H7 (cell line): ENCODE measurements at regions not wholly inside any gene's neighbourhood (a gene's known extent, or its start where the extent isn't known, plus 50 kb on each side); places are given as distances from the start of the nearest gene placed in this dataset.
A peak's percentile ranks its signal among the peaks of the same experiment; 100 is the strongest.
"Not testable (repeated sequence)": the region's sequence is repeated elsewhere in the genome, so short reads cannot be mapped to it uniquely, and the experiment has no call there.

Experiments
- DNase-seq: peaks from one replicate; pipeline ENCODE4 v3.0.0; 2012
- H3K27me3 ChIP-seq: 2 replicates; pipeline ENCODE4 v1.6.0; 2011; ENCODE audit warnings: mild to moderate bottlenecking, low read length; ENCODE audit not compliant: control insufficient read depth, insufficient read depth
- H3K36me3 ChIP-seq: replicated peaks from 2 replicates; pipeline ENCODE4 v1.5.1; 2011; ENCODE audit warnings: low read length; ENCODE audit not compliant: control insufficient read depth, insufficient read depth
- H3K4me3 ChIP-seq: 2 replicates; pipeline ENCODE4 v1.5.1; 2011; ENCODE audit warnings: low read depth, mild to moderate bottlenecking, control low read depth, low read length, moderate library complexity; ENCODE audit not compliant: insufficient read depth

- H3K36me3 ChIP-seq, result no peaks in the 10 kb centered on the region
- H3K4me3 ChIP-seq, result no peak overlapping the region
- no peak for DNase-seq
- no peaks in the 10 kb centered on the region for H3K27me3 ChIP-seq
These were observed 267.3 kb downstream of the LRATD1 start for GRCh38 chr2:14899621-14900414.

- H3K4me3 ChIP-seq, result no peak overlapping the region
- no peak for DNase-seq
These were observed 269.2 kb downstream of the LRATD1 start for GRCh38 chr2:14901737-14902136.

GRCh38 chr2:14902953-14903352, 270.4 kb downstream of the LRATD1 start:
- DNase-seq, result no peak
- no peaks in the 10 kb centered on the region for H3K27me3 ChIP-seq
- no peaks in the 10 kb centered on the region for H3K36me3 ChIP-seq
- H3K4me3 ChIP-seq, result no peak overlapping the region

More at GRCh38 chr2:14901737-14902136, 269.2 kb downstream of the LRATD1 start:
- no peaks in the 10 kb centered on the region for H3K27me3 ChIP-seq
- H3K36me3 ChIP-seq, result no peaks in the 10 kb centered on the region

- peak; percentile 88 for DNase-seq
- Histone ChIP-seq H3K27me3 (no peaks in the 10 kb centered on the region), H3K36me3 (no peaks in the 10 kb centered on the region), H3K4me3 (no peak overlapping the region)
These were observed 271.3 kb downstream of the LRATD1 start for GRCh38 chr2:14903709-14904374.

- not testable (repeated sequence) for DNase-seq, H3K27me3 ChIP-seq, H3K4me3 ChIP-seq, H3K36me3 ChIP-seq
These were observed 271.9 kb downstream of the LRATD1 start for GRCh38 chr2:14904378-14904777.

GRCh38 chr2:14905571-14905970, 273.1 kb downstream of the LRATD1 start:
- Histone ChIP-seq H3K36me3 (no peaks in the 10 kb centered on the region), H3K27me3 (no peaks in the 10 kb centered on the region), H3K4me3 (no peak overlapping the region)
- DNase-seq, result no peak

- H3K4me3 ChIP-seq, result no peak overlapping the region
- no peaks in the 10 kb centered on the region for H3K27me3 ChIP-seq
- no peaks in the 10 kb centered on the region for H3K36me3 ChIP-seq
- DNase-seq, result peak; percentile 46
These were observed 274.6 kb downstream of the LRATD1 start for GRCh38 chr2:14907014-14907612.

- no peak overlapping the region for H3K4me3 ChIP-seq
- no peak for DNase-seq
- H3K36me3 ChIP-seq, result no peaks in the 10 kb centered on the region
- H3K27me3 ChIP-seq, result no peaks in the 10 kb centered on the region
These were observed 277.3 kb downstream of the LRATD1 start for GRCh38 chr2:14909795-14910194.

- no peak for DNase-seq
- no peak overlapping the region for H3K4me3 ChIP-seq
- no peaks in the 10 kb centered on the region for H3K36me3 ChIP-seq
- no peaks in the 10 kb centered on the region for H3K27me3 ChIP-seq
These were observed 278.1 kb downstream of the LRATD1 start for GRCh38 chr2:14910654-14911053.

- Histone ChIP-seq H3K4me3 (no peak overlapping the region), H3K36me3 (no peaks in the 10 kb centered on the region), H3K27me3 (no peaks in the 10 kb centered on the region)
- no peak for DNase-seq
These were observed 283.5 kb downstream of the LRATD1 start for GRCh38 chr2:14915983-14916382.

GRCh38 chr2:14923820-14924580, 291.5 kb downstream of the LRATD1 start:
- DNase-seq, result no peak
- no peaks in the 10 kb centered on the region for H3K36me3 ChIP-seq
- no peak overlapping the region for H3K4me3 ChIP-seq
- no peaks in the 10 kb centered on the region for H3K27me3 ChIP-seq

GRCh38 chr2:14925471-14925870, 293.0 kb downstream of the LRATD1 start:
- Histone ChIP-seq H3K4me3 (no peak overlapping the region), H3K27me3 (no peaks in the 10 kb centered on the region), H3K36me3 (no peaks in the 10 kb centered on the region)
- no peak for DNase-seq

- no peaks in the 10 kb centered on the region for H3K27me3 ChIP-seq
- no peak for DNase-seq
- H3K36me3 ChIP-seq, result no peaks in the 10 kb centered on the region
- no peak overlapping the region for H3K4me3 ChIP-seq
These were observed 294.6 kb downstream of the LRATD1 start for GRCh38 chr2:14927021-14927564.

GRCh38 chr2:14928056-14928455, 295.5 kb downstream of the LRATD1 start:
- Histone ChIP-seq H3K4me3 (no peak overlapping the region), H3K36me3 (no peaks in the 10 kb centered on the region), H3K27me3 (no peaks in the 10 kb centered on the region)
- no peak for DNase-seq
